ENCODE measurements at regions not wholly inside any gene's neighbourhood (a gene's known extent, or its start where the extent isn't known, plus 50 kb on each side); places are given as distances from the start of the nearest gene placed in this dataset.

DNA sequence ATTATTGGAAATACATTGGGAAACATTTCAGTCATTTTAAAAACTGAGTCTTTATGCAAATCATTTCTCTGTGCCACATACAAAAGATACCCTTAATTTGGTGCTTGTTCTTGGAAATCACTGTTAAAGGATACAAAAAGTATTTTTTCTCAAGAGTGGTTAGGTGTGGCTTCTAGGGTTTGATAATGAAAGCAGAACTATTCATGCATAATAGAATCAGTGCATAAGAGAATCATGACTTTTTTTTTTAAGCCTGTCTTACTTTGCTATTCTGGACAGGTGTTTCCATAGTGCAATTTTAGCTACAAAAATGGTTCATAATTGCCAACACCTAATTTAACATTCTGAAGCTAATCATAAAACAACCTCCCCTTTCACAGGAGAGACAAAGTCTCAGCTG, 233.0 kb upstream of the NRIP1 start:
- TF ChIP-seq CTCF (IDR thresholded peaks at IDR 0.05; ENCODE audit: insufficient read depth, low read depth, low read length) (no peak), EZH2 (IDR thresholded peaks at IDR 0.05; ENCODE audit: insufficient read depth, low read length) (no peak)

All from astrocyte (in vitro differentiated cells and primary cell).